SU-DHL-6 (cell line): ENCODE measurements at regions not wholly inside any gene's neighbourhood (a gene's known extent, or its start where the extent isn't known, plus 50 kb on each side); places are given as distances from the start of the nearest gene placed in this dataset.

Source experiments
- H2AFZ ChIP-seq: fragments of 200-600 bp; sonication (generic); 2 replicates; pipeline ENCODE4 v1.6.1; 2014; ENCODE audit warnings: low read depth, mild to moderate bottlenecking, moderate library complexity, mixed read lengths, antibody characterized with exemption, low read length; ENCODE audit not compliant: severe bottlenecking
- H3F3A ChIP-seq: fragments of 200-600 bp; shearing (Covaris generic); 2 replicates; pipeline ENCODE4 v1.6.0; 2016; ENCODE audit warnings: antibody characterized with exemption, mild to moderate bottlenecking; ENCODE audit not compliant: insufficient read depth
- H3K27ac ChIP-seq: fragments of 200-600 bp; sonication (generic); 2 replicates; pipeline ENCODE4 v1.5.1; 2016; ENCODE audit warnings: low read depth, mild to moderate bottlenecking, low read length, moderate library complexity, mixed read lengths
- H3K27me3 ChIP-seq: fragments of 200-600 bp; sonication (generic), shearing (Covaris generic); 2 replicates; pipeline ENCODE4 v1.6.0; 2014; ENCODE audit warnings: mild to moderate bottlenecking, low read length
- H3K36me3 ChIP-seq: fragments of 200-600 bp; sonication (generic); 2 replicates; pipeline ENCODE4 v1.6.1; 2014; ENCODE audit warnings: mild to moderate bottlenecking, low read length, mixed read lengths
- H3K4me2 ChIP-seq: fragments of 300-600, 200-600 bp; shearing (Covaris generic), sonication (generic); 2 replicates; pipeline ENCODE4 v1.6.0; 2014; ENCODE audit warnings: low read length, low read depth, mild to moderate bottlenecking; ENCODE audit not compliant: poor library complexity, severe bottlenecking
- H3K4me3 ChIP-seq: fragments of 200-600 bp; sonication (generic); 2 replicates; pipeline ENCODE4 v1.5.1; 2014; ENCODE audit warnings: antibody characterized with exemption, low read length, mild to moderate bottlenecking, mixed read lengths; ENCODE audit not compliant: insufficient read depth, poor library complexity, severe bottlenecking
- H3K79me2 ChIP-seq: fragments of 200-600 bp; sonication (generic); 2 replicates; pipeline ENCODE4 v1.6.1; 2014; ENCODE audit warnings: mild to moderate bottlenecking, low read length, moderate library complexity; ENCODE audit not compliant: insufficient read depth
- H3K9ac ChIP-seq: fragments of 200-600 bp; sonication (generic); 2 replicates; pipeline ENCODE4 v1.7.0; 2014; ENCODE audit warnings: mild to moderate bottlenecking, low read length
- H3K9me2 ChIP-seq: fragments of 200-600 bp; sonication (generic); replicated peaks from 2 replicates; pipeline ENCODE4 v1.6.1; 2014; ENCODE audit warnings: low read length; ENCODE audit not compliant: insufficient read depth
- H3K9me3 ChIP-seq: fragments of 200-600 bp; sonication (generic); 2 replicates; pipeline ENCODE4 v1.6.1; 2014; ENCODE audit warnings: low read length, mixed read lengths; ENCODE audit not compliant: insufficient read depth
- H4K20me1 ChIP-seq: fragments of 200-600 bp; sonication (generic); 2 replicates; pipeline ENCODE4 v1.6.1; 2014; ENCODE audit warnings: low read depth, mild to moderate bottlenecking, antibody characterized with exemption, low read length, moderate library complexity, mixed read lengths
- EZH2phosphoT487 ChIP-seq: fragments of 200-600 bp; sonication (generic), shearing (Covaris generic); conservative IDR thresholded peaks from 2 replicates; pipeline ENCODE4 v1.6.1; 2018; ENCODE audit warnings: mild to moderate bottlenecking, antibody characterized with exemption, low read length, moderate library complexity, mixed read lengths
- TF ChIP-seq, protein P1 (sequence below): fragments of 200-600 bp; sonication (generic); IDR thresholded peaks from one replicate; pipeline ENCODE4 v1.5.1; 2017; ENCODE audit warnings: antibody characterized with exemption, mild to moderate bottlenecking, low read length, moderate library complexity; ENCODE audit not compliant: insufficient read depth, poor library complexity, severe bottlenecking

DNA sequence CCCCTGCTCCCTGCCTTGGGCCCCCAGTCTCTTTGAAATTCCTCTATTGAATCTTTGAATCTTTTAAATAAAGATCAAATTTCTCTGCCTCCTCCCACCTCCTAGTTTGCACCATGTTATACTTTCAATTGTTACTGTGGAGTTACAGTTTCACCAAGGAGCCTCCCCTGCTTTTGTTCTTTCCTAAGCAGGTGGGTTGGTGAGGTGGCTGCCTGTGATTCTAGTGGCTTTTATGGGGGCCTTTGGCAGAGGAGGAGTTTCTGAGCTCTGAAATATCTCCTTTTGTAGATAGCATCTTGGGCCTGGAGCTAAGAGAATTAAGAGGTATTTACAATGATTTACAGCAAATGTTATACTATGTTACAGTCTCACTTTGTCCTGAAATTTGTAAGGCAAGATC, 133.8 kb upstream of the STX18 start:
- no peaks in the 10 kb centered on the region for H3K27me3 ChIP-seq
- H3K36me3 ChIP-seq, result no peaks in the 10 kb centered on the region
- no peaks in the 10 kb centered on the region for H3F3A ChIP-seq
- no peak overlapping the region for H3K4me2 ChIP-seq
- no peaks in the 10 kb centered on the region for H4K20me1 ChIP-seq
- H3K27ac ChIP-seq, result no peak overlapping the region
- no peak overlapping the region for H3K4me3 ChIP-seq
- H2AFZ ChIP-seq, result no peak overlapping the region
- H3K9me2 ChIP-seq, result no peaks in the 10 kb centered on the region
- TF ChIP-seq EZH2phosphoT487, result no peak
- TF ChIP-seq, protein P1, sequence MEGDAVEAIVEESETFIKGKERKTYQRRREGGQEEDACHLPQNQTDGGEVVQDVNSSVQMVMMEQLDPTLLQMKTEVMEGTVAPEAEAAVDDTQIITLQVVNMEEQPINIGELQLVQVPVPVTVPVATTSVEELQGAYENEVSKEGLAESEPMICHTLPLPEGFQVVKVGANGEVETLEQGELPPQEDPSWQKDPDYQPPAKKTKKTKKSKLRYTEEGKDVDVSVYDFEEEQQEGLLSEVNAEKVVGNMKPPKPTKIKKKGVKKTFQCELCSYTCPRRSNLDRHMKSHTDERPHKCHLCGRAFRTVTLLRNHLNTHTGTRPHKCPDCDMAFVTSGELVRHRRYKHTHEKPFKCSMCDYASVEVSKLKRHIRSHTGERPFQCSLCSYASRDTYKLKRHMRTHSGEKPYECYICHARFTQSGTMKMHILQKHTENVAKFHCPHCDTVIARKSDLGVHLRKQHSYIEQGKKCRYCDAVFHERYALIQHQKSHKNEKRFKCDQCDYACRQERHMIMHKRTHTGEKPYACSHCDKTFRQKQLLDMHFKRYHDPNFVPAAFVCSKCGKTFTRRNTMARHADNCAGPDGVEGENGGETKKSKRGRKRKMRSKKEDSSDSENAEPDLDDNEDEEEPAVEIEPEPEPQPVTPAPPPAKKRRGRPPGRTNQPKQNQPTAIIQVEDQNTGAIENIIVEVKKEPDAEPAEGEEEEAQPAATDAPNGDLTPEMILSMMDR, result no peak
- no peaks in the 10 kb centered on the region for H3K79me2 ChIP-seq
- H3K9me3 ChIP-seq, result no peaks in the 10 kb centered on the region
- H3K9ac ChIP-seq, result no peak overlapping the region

DNA sequence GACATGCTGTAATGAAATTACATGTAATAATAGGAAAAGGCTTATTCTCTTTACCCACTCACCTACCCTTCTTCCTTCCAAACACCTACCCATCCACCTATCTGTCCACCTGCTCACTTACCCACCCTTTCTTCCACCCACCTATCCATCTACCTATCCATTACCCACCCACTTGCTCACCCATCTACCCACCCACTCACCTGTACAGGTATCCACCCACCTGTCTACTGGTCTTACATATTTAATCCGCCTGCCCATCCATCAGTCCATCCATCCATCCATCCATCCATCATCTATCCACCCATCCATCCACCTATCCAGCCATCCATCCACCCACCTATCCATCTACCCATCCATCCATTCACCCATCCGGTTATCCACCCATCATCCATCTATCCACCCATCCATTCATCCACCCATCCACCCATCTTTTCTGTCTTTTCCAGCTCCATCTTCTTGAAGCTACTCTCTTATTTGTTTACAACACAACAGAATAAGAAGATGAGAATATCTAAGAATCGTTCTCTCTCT, 133.3 kb upstream of the STX18 start:
- no peaks in the 10 kb centered on the region for H3K27me3 ChIP-seq

DNA sequence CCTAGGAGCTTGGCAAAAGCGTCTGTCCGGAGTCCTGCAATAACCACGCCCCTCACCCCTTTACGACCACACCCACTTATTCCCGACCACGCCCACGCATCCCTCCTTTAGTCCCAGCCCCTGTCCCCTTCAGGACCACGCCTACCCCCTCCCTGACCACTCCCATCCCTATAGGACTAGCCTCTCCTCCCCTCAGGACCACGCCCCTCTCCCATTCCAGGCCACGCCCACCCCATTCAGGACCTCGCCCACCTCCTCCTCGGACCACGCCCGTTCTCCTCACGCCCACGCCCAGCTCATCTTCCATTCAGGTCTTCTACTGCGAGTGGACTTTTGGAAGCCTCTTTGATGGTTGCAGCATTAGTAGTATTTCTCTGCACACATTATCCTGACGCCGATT, 131.2 kb upstream of the STX18 start:
- Histone ChIP-seq H4K20me1 (no peaks in the 10 kb centered on the region), H3K4me3 (no peak overlapping the region), H3K9ac (no peak overlapping the region), H3F3A (no peaks in the 10 kb centered on the region), H3K9me2 (no peaks in the 10 kb centered on the region), H3K36me3 (no peaks in the 10 kb centered on the region), H3K9me3 (no peaks in the 10 kb centered on the region), H3K79me2 (no peaks in the 10 kb centered on the region), H2AFZ (no peak overlapping the region), H3K27ac (no peak overlapping the region), H3K4me2 (no peak overlapping the region), H3K27me3 (no peaks in the 10 kb centered on the region)
- TF ChIP-seq, protein P1, result no peak
- no peak for TF ChIP-seq EZH2phosphoT487

More for the DNA sequence above, 133.3 kb upstream of the STX18 start:
- Histone ChIP-seq H3K79me2 (no peaks in the 10 kb centered on the region), H3K4me2 (no peak overlapping the region), H3K9ac (no peak overlapping the region), H2AFZ (no peak overlapping the region), H3K36me3 (no peaks in the 10 kb centered on the region), H3K9me3 (no peaks in the 10 kb centered on the region), H3F3A (no peaks in the 10 kb centered on the region), H3K9me2 (no peaks in the 10 kb centered on the region), H3K4me3 (no peak overlapping the region), H3K27ac (no peak overlapping the region), H4K20me1 (no peaks in the 10 kb centered on the region)
- TF ChIP-seq, protein P1, result no peak
- TF ChIP-seq EZH2phosphoT487, result no peak
